NOMO-1 (cell line): ENCODE measurements at regions not wholly inside any gene's neighbourhood (a gene's known extent, or its start where the extent isn't known, plus 50 kb on each side); places are given as distances from the start of the nearest gene placed in this dataset.
A peak's percentile ranks its signal among the peaks of the same experiment; 100 is the strongest.
"Not testable (repeated sequence)": the region's sequence is repeated elsewhere in the genome, so short reads cannot be mapped to it uniquely, and the experiment has no call there.

ENCODE experiments used
- DNase-seq, 2 experiments: peaks; one replicate each; lab custom pipeline; 2025; ENCODE audit not compliant: unreplicated experiment in 2 of 2; lab: John Stamatoyannopoulos, UW

- DNase-seq, result peak in 1 of 2 experiments; percentile 38
Measured at GRCh38 chr1:8120693-8121260, 94.7 kb upstream of the ERRFI1 start.

DNA sequence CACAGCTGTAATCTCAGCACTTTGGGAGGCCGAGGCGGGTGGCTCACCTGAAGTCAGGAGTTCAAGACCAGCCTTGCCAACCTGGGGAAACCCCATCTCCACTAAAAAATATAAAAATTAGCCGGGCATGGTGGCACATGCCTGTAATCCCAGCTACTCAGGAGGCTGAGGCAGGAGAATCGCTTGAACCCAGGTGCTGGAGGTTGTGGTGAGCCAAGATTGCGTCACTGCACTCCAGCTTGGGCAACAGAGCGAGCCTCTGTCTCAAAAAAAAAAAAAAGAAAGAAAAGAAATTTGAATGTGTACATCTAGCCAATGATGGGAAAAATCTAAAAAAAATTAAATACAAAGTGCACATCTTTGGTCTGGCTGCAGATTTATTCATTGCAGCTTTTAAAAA lies 92.6 kb upstream of the ERRFI1 start:
- DNase-seq, result not testable (repeated sequence)

- DNase-seq, result no peak
Measured at GRCh38 chr1:8118031-8118451, 91.9 kb upstream of the ERRFI1 start.

- no peak for DNase-seq
Measured at GRCh38 chr1:8116894-8117264, 90.8 kb upstream of the ERRFI1 start.

DNA sequence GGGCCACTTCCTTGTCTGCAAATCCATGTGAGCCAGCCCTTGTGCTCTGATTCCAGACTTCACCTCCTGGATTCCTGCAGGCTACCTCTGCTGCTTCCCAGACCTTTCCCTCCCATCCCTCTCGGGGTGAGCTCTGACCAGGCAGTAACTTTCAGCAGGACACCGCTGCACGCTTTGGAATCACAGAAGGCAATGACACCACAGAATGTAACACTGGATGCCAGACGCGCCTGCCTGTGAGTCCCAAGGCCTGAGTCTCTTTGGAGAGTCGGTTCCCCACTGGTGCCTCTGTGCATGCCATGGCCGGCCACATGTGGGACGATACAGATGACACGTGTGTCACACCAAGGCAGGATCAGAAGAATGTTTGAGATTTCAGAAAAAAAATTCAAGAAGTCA lies 89.7 kb upstream of the ERRFI1 start:
- DNase-seq, result no peak

GRCh38 chr1:8115031-8115768 lies 89.1 kb upstream of the ERRFI1 start:
- no peak for DNase-seq

DNA sequence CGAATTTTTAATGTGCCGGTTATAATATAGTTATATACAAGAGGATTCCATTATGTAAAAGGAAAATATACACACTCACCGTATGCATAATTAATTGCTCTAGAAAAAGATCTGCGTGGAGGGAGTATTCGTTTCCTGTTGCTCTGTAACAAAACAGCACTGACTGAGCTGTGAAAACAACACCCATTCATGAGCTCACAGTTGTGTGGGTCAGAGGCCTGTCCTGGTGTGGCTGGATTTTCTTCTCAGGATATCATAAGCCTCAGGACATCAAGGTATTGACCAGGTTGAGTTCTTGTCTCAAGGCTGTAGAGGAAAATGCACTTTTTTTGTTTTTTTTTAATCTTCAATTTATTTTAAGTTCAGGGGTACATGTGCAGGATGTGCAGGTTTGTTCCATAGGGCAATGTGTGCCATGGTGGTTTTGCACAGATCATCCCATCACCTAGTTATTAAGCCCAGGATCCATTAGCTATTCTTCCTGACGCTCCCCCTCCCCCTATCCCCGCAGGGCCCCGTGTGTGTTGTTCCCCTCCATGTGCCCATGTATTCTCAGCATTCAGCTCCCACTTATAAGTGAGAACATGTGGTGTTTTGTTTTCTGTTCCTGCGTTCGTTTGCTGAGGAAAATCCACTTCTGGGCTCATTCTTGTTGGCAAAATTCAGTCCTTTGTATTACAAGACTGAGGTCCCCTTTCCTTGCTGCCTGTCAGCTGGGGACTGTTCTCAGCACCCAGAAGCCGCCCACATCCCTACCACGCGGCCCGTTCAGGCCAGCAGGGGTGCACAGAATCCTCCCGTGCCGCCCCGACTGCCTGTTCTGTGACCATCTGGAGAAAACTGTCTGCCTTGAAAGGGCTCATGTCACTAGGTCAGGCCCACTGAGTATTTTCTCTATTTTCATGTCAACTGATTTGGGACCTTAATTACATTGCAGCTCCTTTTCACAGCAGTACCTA lies 87.4 kb upstream of the ERRFI1 start:
- no peak for DNase-seq

DNA sequence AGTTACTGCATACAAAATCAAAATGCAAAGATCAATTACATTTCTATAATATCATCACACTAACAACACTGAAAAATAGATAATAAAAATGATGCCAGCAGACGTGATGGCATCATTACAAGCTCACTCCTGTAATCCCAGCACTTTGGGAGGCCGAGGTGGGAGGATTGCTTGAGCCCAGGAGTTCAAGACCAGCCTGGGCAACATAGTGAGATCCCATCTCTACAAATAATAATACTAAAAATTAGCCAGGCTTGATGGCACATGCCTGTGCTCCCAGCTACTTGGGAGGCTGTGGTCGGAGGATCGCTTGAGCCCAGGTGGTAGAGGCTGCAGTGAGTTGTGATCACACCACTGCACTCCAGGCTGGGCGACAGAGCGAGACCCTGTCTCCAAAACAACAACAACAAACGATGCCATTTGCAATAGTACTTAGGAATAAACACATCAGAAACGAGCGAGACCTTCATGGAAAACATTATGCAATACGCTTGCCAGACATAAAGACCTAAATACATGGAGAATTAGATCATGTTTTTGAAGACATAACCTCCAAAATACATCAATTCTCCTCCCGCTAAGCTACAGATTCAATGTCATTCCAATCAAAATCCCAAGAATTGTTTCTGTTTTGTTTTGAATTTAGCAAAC lies 86.6 kb upstream of the ERRFI1 start:
- no peak for DNase-seq

- DNase-seq, result no peak
Measured at GRCh38 chr1:8111560-8111959, 85.5 kb upstream of the ERRFI1 start.

DNA sequence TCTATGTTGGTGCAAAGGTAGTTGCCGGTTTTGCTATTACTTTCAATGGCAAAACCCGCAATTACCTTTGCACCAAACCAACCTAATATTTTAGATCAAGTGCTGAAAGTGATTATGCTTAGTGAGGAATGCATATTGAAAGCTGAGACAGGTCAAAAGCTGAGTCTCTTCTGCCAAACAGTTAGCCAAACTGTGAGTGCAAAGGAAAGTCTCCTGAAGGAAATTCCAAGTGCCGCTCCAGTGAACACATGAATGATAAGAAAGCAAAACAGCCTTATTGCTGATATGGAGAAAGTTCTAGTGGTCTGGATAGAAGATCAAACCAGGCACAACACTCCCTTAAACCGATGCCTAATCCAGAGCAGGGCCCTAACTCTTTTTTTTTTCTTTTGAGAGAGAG lies 83.1 kb upstream of the ERRFI1 start:
- DNase-seq, result no peak

- DNase-seq, result no peak
Measured at GRCh38 chr1:8107897-8108296, 81.8 kb upstream of the ERRFI1 start.

- DNase-seq, result peak; percentile 35 to 75
Measured at GRCh38 chr1:8104278-8105236, 78.4 kb upstream of the ERRFI1 start.

- DNase-seq, result no peak
Measured at GRCh38 chr1:8097908-8098307, 71.8 kb upstream of the ERRFI1 start.

DNA sequence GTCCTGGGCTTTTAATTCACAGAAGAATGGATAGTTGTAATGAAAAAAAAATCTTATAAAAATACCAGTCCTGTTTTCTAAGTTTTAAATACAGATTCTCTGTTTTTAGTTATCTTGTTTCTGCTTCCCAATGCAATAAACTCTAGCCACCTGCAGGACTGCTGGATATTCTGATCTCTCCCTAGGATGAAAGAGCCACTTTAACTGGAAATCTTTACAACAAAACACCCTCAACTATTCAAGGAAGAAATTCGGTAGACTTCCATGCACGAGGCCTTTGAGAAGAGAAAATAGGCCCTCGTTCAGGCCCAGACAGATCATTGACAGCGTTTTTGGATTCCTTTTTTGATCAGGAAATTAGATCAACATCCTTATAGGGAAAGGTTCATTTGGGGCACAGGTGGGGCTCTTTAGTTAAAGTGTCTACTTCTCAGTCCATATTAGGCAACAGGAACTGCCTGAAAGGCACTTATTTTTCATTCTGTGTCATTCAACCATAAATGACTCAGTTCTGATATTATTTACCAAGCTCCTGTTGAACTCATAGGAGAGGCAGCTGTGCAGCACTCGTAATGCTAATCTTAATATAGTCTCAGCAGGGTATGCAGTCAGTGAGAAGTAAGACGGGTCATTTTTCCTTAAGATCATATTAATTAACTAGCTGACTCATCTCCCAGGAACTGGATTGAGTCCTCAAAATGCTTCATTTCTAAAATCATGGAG lies 71.1 kb upstream of the ERRFI1 start:
- peak; percentile 36 to 76 for DNase-seq

DNA sequence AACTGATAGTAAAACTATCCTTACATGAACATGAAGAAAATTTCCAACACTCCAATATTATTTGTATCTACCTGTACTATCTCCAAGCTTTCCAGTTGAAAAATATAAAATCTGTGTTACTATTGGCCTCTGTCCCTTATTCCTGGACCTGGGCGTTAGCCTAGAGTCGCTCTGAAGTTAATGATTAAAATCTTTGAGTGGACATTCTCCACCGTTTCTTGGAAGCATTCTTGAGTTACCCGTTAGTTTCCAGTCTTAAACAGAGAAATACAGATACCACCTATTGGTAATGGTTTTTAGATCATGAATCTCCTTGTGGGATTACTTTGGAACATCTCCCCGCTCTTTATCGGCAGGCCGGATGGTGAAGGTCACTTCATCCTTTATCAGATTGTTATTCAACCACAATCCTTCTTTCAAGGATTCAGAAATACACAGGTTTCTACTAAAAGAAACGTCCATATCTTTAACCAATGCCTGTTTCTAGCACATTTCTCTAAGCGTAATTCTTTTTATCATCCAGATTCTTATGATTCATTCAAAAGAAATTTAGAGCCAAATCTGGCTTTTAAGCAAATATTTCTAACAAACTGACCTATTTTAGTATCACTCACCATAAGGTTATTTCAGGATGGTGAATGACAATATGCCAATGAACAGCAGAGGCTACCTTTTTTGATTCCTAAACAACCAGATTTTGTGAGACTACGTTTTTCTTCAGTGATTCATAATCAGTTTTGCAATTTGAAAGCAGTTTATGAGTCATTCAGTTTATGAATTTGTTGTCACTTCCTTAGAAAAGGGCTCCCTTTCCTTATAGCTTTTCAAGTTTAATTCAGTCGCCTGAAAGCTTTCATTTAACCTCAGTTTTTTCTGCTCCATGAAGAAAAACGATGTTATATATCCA lies 70.2 kb upstream of the ERRFI1 start:
- DNase-seq, result peak; percentile 20 to 81

- no peak for DNase-seq
Measured at GRCh38 chr1:8095584-8095983, 69.5 kb upstream of the ERRFI1 start.

DNA sequence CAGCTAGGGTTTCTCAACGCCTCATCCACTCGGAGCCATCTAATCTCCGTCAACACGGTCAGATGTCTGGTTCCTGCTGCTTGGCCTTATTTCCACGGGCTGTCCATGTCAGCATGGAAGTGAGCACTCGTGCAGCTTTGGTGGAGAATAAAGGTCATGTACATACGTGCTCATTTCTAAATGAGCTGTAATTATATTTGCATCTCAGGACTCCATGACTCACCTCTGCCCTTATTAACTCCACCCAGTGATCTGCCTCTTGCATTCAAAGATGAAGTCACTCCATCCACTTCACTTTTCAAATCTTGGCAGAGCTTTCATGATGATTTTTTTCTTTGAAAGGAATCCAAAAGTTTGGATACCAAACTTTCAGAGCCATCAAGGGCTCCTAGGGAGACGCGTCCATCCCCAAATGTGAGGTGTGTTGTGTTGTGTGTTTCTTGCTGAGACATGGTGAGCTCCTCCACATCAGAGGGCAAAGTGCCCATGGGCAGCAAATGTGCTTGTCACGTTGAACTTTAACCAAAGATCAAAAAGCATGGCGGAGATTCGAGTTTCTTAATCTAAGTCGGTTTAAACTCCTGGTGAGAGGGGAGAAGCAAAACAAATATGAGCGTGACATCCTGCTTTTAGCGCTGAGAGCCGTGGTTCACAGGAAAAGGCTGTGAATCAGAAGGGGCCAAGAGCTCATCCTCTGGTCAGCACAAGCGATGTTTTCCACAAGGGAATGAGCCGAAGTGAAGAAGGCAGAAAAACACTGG lies 68.6 kb upstream of the ERRFI1 start:
- no peak for DNase-seq
